ENCODE measurements at regions not wholly inside any gene's neighbourhood (a gene's known extent, or its start where the extent isn't known, plus 50 kb on each side); places are given as distances from the start of the nearest gene placed in this dataset.

- H3K4me3 ChIP-seq (ENCODE audit: low read length) = no peak overlapping the region
- TF ChIP-seq CTCF (IDR thresholded peaks at IDR 0.05; ENCODE audit: insufficient read depth, low read depth, low read length, missing control alignments) = no peak
- DNase-seq (ENCODE audit: low read depth) = no peak
Measured at GRCh38 chr4:165610679-165611437, 232.1 kb downstream of the CPE start.

- no peak for DNase-seq (ENCODE audit: low read depth)
- TF ChIP-seq CTCF (IDR thresholded peaks at IDR 0.05; ENCODE audit: insufficient read depth, low read depth, low read length, missing control alignments) = no peak
- no peak overlapping the region for H3K4me3 ChIP-seq (ENCODE audit: low read length)
Measured at GRCh38 chr4:165612936-165613335, 234.1 kb downstream of the CPE start.

- TF ChIP-seq CTCF (IDR thresholded peaks at IDR 0.05; ENCODE audit: insufficient read depth, low read depth, low read length, missing control alignments) = no peak
- no peak overlapping the region for H3K4me3 ChIP-seq (ENCODE audit: low read length)
- DNase-seq (ENCODE audit: low read depth) = no peak
Measured at GRCh38 chr4:165613581-165613980, 234.8 kb downstream of the CPE start.

GRCh38 chr4:165620913-165621312 is 242.1 kb downstream of the CPE start:
- no peak overlapping the region for H3K4me3 ChIP-seq (ENCODE audit: low read length)
- DNase-seq (ENCODE audit: low read depth) = no peak
- TF ChIP-seq CTCF (IDR thresholded peaks at IDR 0.05; ENCODE audit: insufficient read depth, low read depth, low read length, missing control alignments) = no peak

GRCh38 chr4:165621983-165622382 is 243.2 kb downstream of the CPE start:
- peak; percentile 79 for DNase-seq (ENCODE audit: low read depth)
- TF ChIP-seq CTCF (IDR thresholded peaks at IDR 0.05; ENCODE audit: insufficient read depth, low read depth, low read length, missing control alignments) = no peak
- no peak overlapping the region for H3K4me3 ChIP-seq (ENCODE audit: low read length)

GRCh38 chr4:165625281-165625680 is 246.5 kb downstream of the CPE start:
- peak; percentile 23 for DNase-seq (ENCODE audit: low read depth)
- no peak for TF ChIP-seq CTCF (IDR thresholded peaks at IDR 0.05; ENCODE audit: insufficient read depth, low read depth, low read length, missing control alignments)
- H3K4me3 ChIP-seq (ENCODE audit: low read length) = no peak overlapping the region

- H3K4me3 ChIP-seq (ENCODE audit: low read length) = no peak overlapping the region
- no peak for DNase-seq (ENCODE audit: low read depth)
- no peak for TF ChIP-seq CTCF (IDR thresholded peaks at IDR 0.05; ENCODE audit: insufficient read depth, low read depth, low read length, missing control alignments)
Measured at GRCh38 chr4:165626316-165626715, 246.7 kb upstream of the TLL1 start.
